ENCODE measurements at regions not wholly inside any gene's neighbourhood (a gene's known extent, or its start where the extent isn't known, plus 50 kb on each side); places are given as distances from the start of the nearest gene placed in this dataset.

DNA sequence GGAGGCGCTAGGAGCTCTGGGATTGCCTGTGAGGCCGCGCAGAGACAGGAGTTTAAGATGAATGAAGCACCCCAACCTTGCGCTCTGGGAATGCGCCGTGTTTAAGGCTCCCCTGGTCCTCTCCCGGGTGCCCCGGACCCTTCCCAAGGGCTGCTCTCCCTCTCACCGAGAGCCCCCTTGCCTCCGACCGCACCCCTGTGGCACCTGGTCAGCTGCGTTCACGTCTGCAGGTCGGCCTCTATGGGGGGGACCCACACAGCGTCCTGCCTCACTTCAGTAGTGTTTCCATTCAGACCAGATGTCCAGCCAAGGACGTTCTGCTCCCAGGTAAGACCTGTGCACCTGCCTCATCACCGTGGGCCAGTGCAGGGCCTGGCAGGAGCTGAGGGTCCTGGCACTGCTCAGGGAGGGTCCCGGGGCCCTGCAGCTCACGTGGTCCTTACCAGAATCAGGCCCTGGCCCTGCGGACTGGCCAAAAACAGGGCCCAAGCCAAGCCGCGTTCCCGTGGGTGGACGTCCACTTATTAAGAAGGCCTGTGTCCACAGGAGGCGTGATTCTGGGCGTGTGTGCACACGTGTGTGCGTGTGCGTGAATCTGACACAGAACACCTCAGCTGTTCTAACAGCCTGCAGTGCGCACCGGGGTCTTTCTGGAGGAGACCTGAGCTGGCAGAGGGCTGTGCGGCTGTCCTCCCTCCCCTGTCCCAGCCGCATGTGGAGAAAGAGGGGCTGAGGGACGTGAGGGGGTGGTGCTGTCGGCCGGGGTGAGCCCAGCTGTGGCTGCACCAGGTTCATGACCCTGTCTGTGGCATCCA is 79.9 kb upstream of the BHLHE23 start:
- DNase-seq (ENCODE audit: low spot score): no peak

DNA sequence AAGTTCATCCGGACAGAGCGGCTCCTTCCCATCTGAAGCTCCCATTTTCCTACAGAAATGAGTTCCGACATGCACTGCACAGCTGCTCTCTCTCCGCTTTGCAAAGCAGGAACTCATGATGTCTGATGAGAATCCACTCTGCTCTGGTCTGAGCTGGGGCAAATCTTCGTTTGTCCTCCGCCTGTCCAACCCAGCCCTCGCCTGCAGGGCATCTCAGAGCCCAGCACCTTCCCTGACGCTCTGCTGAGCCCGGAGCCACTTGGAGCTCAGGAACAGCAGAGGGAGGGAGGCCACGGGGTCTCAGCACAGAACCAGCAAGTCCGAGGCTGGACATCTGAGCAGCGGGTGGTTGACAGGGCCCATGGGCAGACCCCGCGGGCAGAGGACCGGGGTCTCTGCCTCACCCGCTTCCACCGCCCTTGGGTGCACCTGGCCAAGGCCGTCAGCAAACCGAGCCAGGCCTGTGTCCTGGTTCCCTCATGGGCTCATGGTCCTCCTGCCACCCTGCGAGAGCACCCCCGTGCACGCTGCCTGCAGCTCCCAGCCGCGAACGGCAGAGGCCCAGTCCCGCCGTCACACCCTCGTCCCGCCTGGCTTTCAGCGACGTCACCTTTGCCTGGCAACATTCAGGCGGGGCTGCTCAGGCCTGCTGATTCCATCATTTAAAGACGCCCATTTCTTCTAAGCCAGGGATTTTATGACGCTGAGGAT is 78.5 kb upstream of the BHLHE23 start:
- no peak for DNase-seq (ENCODE audit: low spot score)

DNA sequence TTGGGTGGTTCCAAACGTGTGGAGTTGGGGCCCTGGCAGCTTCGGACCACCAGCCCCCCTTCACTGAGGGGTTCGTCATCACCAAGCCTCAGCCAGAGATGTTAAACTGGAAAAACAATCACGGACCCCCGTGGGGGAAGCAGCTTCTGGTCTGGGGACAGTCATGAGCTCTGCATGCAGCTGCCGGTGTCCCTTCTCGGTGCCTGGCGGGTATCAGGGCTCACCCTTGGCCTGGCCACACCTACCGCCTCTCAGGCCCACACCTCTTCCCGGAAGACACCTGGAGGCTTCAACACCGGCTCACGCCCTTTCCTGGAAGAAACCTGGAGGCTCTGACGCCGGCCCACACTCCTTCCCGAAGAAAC is 77.8 kb upstream of the BHLHE23 start:
- DNase-seq (ENCODE audit: low spot score): no peak

DNA sequence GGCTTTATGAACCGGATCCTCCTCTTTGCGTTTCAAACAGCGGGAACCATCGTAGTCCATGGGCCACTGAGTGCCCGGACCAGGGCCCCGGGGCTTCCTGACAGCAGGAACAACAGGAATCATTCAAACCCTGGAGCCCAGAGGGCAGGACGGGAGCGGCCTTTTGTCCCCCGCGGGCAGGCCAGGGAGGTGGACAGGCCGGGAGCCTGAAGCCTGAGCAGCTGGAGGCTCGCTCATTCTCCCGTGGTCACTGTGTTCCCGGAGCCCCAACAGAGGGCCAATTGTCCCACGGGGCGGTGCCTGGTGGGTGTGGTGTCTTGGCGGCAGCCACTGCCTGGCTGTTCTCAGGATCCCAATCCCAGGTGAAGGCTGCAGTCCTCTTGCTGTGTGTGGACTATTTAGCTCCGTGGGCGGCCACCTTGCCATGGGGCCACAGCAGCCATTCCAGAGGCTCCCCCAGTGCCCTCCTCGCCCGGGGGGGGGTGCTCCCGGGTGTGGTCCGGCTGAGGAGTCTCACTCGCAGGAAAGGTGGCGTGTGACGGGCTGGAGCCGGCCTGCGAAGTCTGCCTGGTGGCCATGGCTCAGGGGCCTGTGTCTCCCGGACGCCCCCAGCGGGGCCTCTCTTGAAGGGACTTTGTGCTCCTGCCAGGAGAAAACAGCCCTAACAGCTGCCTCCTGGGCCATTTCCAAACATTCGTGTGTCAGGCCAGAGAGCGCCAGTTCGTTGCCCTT is 77.2 kb upstream of the BHLHE23 start:
- no peak for DNase-seq (ENCODE audit: low spot score)

DNA sequence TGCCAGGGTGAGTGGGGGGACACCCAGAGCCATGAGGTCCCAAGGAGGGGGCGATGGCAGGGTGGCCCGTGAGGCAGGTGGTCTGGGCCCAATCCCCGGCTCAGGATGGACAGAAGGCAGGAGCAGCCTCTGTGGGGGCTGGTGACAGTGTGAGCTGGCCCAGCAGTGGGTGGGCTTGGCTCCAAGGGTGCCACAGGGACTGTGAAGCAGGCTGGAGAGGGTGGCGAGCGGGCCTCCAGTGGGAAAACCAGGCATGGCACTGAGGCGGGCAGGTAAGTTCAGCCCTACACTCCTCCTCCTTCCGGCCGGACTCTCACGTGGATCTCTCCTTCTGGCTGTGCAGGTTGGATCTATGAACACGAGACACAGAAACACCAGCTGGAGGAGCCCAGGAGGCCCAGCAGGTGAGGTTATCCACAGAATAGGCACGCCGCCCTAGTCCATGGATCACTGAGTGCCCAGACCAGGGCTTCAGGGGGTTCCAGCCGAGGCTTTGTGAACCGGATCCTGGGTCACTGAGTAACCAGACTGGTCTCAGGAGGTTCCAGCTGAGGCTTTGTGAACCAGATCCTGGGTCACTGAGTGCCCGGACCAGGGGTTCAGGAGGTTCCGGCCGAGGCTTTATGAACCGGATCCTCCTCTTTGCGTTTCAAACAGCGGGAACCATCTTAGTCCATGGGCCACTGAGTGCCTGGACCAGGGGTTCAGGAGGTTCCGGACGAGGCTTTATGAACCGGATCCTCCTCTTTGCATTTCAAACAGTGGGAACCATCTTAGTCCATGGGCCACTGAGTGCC is 76.4 kb upstream of the BHLHE23 start:
- no peak for DNase-seq (ENCODE audit: low spot score)

DNA sequence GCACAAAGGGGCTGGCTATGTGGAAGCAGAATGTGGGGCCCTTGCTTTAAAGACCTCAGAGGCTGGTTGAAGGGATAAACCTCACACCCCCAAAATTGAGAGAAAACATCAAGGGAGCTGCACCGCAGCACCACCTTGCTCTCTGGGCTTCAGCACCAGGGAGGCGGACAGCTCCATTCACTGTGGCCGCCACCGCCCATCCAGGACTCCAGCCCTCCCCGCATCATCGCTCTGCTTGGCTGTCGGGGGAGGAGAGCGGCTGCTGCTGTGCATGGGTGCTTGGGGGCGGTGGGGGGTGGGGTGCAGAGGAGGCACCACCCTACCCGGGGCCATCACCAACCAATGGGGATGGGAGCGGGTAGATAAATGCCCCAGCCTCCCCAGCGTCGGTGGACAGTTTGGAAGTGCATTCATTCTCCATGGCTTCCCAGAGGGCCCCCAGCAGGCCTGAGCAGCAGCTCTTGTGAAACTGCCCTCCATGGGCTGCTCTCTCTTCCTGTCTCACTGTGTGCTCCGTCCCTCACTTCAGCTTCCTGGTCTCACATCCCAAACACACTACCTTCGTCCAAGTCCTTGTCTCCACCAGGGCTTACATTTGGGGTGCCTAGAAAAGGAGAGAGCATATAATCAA is 75.7 kb upstream of the BHLHE23 start:
- no peak for DNase-seq (ENCODE audit: low spot score)

DNA sequence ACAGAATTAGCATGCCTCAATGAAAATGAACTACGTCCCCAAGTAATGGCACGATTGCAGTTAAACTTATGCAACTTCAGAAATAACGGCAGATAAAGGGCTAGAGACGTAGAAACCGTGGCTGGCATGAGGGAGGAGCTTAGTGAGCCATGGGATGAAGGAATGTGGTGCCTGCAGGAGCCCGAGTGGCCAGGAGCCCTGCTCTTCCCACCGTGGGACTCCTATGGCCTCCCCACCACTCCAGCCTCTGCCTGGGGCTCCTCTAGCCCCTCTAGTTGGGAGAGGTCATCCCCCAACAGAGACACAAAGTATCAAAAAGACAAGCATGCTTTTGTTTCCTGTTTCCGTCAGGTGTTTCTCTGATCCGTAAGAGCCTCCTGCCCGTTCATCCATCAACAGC is 75.1 kb upstream of the BHLHE23 start:
- no peak for DNase-seq (ENCODE audit: low spot score)

DNA sequence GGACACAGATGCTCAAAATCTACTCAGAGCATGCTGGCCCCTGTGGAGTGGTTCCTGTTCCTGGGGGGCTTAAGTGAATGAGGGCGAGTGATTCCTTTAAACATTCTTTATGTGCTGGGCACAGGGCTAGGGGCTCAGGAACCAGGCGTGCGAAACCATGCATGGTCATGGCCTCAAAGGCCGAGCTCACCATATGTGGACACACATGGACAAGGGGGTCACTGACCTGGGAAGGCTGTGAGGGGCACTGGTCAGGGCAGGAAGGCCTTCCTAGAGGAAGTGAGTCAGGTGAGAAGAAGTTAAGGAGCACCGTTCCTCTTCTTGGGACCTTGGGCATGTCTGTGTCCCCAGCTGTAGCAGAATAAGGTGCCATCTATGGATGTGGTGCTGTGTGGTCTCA is 74.6 kb upstream of the BHLHE23 start:
- DNase-seq (ENCODE audit: low spot score): no peak

DNA sequence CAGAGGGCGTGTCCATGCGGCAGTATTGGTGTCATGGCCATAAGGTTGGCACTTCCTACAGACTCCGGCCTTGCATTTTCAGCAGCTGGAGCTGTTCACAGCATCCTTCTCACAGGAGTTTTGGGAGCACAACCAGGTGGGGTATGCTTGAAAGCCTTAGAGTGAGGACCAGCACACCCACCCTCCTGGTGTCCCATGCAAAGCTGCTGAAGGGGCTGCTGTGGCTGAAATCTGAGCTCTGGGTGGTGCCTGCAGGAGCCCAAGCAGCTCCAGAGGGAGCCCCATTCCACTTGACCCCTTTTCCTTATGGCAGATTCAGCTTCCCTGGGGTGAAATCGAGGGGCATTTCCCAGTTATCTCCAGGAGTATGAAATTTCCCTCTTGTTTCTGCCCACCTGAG is 74.0 kb upstream of the BHLHE23 start:
- no peak for DNase-seq (ENCODE audit: low spot score)

DNA sequence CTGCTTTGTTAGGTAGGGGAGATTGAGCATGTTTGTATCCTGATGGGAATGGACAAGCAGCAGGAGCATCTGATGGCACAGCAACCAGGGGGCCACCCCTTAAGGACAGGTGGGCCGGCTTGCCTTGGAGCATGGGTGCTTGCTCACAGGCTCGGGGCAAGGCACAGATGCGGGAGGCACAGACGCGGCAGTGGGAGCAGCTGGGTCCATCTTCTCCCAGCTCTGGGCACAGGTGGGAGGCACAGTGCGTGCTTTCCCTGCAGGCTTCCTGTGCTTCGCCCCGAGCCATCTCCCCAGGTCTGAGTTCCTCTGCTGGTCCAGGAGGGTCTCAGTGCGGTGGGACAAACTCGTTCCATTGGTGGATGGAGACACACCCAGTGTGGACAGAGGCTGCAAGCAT is 73.6 kb upstream of the BHLHE23 start:
- no peak for DNase-seq (ENCODE audit: low spot score)

DNA sequence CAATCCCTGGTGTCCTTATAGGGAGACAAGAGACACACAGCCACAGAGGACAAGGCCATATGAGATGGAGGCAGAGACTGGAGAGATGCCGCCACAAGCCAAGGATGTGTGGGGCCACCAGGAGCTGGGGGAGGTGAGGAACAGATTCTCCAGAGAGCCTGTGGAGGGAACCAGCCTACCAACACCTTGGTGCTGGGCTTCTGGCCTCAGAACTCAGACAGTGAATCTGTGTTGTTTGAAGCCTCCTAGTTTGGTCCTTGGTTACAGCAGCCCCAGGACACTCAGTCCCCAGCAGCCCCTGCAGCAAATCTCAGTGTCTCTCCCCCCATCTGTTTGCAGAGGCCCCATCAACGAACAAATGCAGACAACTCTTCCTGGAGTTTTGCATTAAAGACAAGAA is 73.2 kb upstream of the BHLHE23 start:
- no peak for DNase-seq (ENCODE audit: low spot score)

DNA sequence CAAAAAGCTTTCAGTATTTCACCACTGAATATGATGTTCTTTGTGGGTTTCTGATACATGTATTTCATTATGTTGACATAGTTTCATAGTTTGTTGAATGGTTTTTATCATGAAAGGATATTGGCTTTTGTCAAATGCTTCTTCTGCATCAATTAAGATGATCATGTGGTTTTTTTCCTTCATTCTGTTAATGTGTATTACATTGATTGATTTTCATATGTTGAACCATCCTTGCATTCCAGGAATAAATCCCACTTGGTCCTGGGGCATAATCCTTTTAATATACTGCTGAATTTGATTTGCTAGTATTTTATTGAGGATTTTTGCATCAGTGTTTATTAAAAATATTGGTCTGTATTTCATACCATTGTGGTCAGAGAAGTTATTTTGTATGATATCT is 70.9 kb upstream of the BHLHE23 start:
- DNase-seq (ENCODE audit: low spot score): no peak

DNA sequence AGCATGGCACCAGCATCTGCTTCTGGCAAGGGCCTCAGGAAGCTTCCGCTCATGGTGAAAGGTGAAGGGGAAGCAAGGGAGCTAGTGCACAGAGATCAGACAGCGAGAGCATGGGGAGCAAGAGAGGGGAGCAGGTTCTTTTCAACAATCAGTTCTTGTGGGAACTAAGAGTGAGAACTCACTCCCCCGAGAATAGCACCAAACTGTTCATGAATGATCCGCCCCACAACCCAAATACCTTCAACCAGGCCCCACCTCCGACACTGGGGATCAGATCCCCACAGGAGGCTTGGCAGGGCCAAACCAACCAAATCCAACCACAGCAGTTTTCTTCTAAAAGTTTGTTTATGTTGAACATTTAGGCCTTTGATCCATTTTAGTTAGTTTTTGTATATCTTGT is 69.7 kb upstream of the BHLHE23 start:
- no peak for DNase-seq (ENCODE audit: low spot score)

DNA sequence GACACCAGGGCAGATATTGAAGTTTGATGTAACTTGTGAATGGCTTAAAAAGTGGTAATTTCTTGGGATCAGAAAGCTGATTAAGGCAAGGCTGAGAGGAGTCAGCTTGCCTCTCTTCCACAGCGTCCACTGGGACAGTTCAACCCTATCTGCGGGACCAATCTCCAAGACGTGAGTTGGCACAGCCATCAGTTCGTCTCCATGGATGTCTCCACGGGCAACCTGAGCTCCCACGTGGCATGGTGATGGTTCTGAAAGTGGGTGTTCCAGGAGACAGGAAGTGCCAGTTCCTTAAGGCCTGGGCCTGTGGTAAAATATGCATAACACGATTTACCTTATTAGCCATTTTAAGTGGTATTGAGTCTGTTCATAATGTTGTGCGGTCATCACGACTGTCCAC is 67.9 kb upstream of the BHLHE23 start:
- DNase-seq (ENCODE audit: low spot score): no peak

DNA sequence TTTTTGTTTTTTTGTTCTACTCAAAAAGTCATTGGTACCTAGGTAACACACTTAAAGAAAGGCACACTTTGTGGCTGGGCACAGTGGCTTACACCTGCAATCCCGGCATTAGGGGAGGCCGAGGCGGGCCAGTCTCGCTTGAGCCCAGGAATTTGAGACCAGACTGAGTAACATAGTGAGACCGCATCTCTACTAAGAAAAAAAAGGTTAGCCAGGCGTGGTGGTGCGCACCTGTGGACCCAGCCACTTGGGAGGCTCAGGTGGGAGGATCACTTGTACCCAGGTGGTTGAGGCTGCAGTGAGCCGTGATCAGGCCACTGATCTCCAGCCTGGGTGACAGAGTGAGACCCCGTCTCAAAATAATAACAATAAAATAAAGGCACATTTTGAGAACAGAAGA is 67.4 kb upstream of the BHLHE23 start:
- no peak for DNase-seq (ENCODE audit: low spot score)

DNA sequence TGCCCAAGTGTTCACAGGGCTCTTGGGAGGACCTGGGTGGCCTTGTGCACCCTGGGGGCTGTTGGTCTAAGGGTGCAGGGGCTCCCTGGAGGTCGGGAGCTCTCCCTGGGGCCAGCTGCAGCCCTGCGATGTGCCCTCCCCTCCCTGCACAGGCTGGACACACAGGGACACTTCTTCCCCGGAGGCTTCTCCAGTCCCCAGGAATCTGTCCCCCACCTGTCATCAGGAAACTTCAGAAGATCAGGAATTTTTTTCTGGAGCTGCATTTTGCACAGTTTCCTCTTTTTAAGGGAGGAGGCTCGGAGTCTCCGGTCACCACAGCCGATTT is 66.9 kb upstream of the BHLHE23 start:
- DNase-seq (ENCODE audit: low spot score): no peak

DNA sequence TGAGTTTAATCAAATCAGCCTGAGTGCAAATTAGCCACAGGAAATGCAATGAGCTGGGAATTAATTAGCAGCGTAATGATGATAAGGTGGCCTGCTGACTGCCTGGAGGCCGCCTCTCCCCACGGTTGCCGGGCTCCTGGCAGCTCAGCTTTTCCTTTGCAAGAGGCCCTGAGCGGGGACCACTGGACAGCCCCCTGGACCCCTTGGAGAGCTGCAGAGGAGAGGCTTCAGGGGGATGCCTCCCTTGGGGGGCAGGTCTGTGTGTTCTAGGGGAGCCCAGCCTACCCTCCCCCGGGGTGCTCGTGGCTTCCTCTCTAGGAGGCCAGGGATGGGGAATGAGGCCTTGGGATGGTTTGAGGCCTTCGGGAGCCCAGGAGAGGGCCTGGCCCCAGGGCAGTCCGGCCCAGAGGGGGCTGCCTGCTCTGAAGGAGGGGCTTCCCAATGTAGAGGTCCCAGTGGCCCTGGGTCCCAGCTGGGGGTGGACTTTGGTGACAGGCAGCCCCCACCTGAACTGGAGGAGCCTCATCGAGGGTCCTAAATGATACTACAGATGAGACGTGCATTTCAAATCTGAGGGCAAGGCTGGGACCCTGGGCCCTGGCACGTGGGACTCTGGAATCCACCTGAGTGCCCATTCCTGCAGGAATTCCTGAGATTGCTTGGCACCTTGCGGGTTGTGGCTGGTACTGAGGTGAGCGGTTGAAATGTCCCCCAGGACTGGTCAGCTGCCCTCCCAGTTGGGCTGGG is 66.4 kb upstream of the BHLHE23 start:
- DNase-seq (ENCODE audit: low spot score): no peak

DNA sequence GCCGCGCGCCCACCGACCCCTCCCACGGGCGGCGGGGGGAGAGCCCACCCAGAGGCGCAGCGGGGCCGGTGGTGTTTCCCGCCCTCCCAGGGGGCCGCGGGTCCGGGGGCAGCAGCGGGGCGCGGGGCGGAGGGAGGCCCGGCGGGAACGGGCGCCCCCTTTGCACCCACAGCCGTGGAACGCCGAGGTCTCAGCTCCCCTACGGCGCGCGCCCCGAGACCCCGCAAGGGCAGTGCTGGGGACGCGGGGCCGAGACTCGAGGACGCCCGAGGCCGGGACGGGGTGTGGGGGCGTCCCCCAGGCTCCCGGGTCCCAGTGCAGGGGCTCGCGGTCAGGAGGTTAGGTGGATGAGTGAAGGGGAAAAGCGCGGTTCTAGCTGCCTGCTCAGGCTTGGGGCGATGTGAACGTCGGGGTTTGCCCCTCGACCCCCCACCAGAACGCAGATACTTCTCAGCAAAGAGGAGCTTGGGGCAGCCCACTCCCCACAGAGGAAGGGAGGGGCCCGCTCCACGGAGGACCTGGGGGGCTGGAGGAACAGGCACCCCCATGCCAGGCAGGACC is 65.5 kb upstream of the BHLHE23 start:
- no peak for DNase-seq (ENCODE audit: low spot score)

DNA sequence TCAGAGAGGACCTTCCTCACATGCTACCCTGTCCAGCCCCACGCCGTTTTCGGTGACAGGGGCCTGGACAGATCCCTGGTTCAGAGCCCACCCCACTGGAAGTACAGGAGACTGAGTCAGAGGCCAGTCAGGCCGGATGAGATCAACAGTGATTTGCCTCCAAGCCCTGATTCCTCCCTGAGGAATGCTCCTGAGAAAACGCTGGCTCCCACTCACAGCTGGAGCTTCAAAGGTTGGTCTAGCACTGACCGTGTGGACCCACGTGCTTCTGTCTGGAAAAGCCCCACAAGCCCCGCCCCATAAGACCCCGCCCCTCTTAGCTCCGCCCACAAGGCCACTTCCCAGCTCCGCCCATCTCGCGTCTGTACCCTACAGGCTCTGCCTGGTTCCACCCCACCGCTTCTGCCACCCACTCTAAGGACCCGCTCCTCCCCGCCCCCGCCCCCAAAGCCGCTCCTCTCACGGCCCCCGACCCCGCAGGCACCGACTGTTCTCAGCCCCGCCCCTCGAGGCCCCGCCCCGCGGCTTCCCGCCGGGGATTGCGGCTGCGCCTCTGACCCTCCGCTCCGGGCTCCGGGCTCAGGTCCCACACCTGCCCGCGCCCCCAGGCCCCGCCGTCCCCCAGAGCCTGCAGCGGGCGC is 64.9 kb upstream of the BHLHE23 start:
- peak; percentile 12 for DNase-seq (ENCODE audit: low spot score)

DNA sequence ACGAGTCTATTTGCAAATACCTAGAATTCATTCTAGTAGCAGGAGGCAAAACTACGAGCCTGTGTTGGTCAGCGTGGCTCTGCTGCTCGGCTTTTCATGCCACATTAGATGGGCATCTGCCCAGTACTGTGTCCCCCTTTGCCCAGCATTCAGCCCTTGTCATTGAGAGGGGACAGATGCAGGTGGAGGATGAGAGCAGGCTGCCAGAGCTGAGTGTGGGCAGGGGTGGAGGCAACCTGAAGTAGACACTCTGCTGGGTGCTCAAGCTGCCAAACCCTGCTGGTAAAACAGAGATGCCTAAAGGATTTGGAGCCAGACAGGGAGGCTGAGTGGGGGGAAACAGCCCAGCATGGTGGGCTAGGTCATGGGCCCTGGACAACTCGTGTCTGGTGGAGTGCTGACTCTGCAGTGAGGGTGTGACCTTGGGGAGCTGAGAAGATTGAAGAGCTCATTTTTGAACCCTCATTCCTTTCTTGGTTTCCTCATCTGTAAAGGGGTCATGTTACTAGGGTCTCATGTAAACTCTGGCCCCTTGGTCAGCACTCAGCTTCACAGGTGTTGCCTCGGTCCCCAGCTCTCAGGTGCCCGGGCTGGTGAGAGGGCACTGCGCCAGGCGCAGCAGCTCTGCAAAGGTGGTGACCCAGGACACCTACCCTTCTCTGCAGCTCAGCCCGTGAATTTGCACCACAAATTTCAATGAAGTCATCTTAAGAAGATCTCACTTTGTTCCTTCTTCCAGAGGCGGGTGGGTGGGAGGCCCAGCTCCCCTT is 64.2 kb upstream of the BHLHE23 start:
- DNase-seq (ENCODE audit: low spot score): no peak
